Naive B cell (primary cell): ENCODE measurements at regions not wholly inside any gene's neighbourhood (a gene's known extent, or its start where the extent isn't known, plus 50 kb on each side); places are given as distances from the start of the nearest gene placed in this dataset.

Experiments
- ATAC-seq, 2 donors: fragments of 150-1000 bp; cut with Tn5 transposase; 2 replicates each; pipeline ENCODE4 v1.10.0; 2021; ENCODE audit warnings: low read depth in 2 of 2, mild to moderate bottlenecking in 2 of 2, moderate library complexity in 2 of 2
- DNase-seq: peaks from one replicate; pipeline ENCODE4 v3.0.0; 2022
- H3K27ac Mint-ChIP-seq, 6 donors: one replicate each; pipeline ENCODE4 v1.8.0; 2020 to 2022; ENCODE audit warnings: mild to moderate bottlenecking in 6 of 6, mixed read lengths in 6 of 6, moderate library complexity in 5 of 6, inconsistent platforms in 2 of 6
- H3K27me3 Mint-ChIP-seq, 3 donors: one replicate each; pipeline ENCODE4 v1.8.0; 2021 to 2022; ENCODE audit warnings: mixed read lengths in 3 of 3, mild to moderate bottlenecking in 1 of 3
- H3K36me3 Mint-ChIP-seq, 2 donors: one replicate each; pipeline ENCODE4 v1.8.0; 2020 to 2022; ENCODE audit warnings: mixed read lengths in 2 of 2, inconsistent platforms in 1 of 2, mild to moderate bottlenecking in 1 of 2
- H3K4me1 Mint-ChIP-seq, 3 donors: one replicate each; pipeline ENCODE4 v1.8.0; 2020 to 2022; ENCODE audit warnings: mixed read lengths in 3 of 3, inconsistent platforms in 1 of 3, mild to moderate bottlenecking in 1 of 3, moderate library complexity in 1 of 3
- H3K4me3 Mint-ChIP-seq, 8 donors: one replicate each; pipeline ENCODE4 v1.8.0; 2020 to 2022; ENCODE audit warnings: mild to moderate bottlenecking in 8 of 8, mixed read lengths in 8 of 8, moderate library complexity in 8 of 8, inconsistent platforms in 2 of 8
- H3K9me3 Mint-ChIP-seq, 7 donors: one replicate each; pipeline ENCODE4 v1.8.0; 2020 to 2022; ENCODE audit warnings: mixed read lengths in 7 of 7, mild to moderate bottlenecking in 5 of 7, inconsistent platforms in 2 of 7, moderate library complexity in 1 of 7

DNA sequence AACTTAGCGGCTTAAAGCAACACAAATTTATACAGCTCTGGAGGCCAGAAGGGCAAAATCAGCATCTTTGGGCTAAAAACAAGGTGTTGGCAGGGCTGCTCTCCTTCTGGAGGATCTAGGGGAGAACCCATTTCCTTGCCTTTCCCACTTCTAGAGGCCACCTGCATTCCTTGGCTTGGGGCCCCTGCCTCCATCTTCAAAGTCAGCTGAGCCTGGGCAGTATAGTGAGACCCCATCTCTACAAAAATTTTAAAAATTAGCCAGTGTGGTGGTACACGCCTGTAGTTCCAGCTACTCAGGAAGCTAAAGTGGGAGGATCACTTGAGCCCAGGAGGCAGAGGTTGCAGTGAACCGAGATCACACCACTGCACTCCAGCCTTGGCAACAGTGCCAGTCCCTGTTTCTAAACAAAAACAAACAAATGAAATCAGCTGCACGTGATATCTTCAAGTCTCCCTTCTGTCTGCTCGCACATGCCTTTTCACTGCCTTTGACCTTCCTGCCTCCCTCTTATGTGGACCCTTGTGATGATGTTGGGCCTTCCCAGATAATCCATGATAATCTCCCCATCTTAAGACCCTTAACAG, 200.6 kb downstream of the ZFP36L2 start:
- ATAC-seq (no peak), DNase-seq (no peak)
- peaks cover 14 to 21% (median 19%) of the 10 kb centered on the region in 3 donors for H3K4me1 Mint-ChIP-seq
- peak overlapping the region in 3 of 6 donors; percentile 24 to 39 (median 25) for H3K27ac Mint-ChIP-seq
- H3K9me3 Mint-ChIP-seq = peaks cover 6 to 14% (median 7%) of the 10 kb centered on the region in 7 donors
- H3K4me3 Mint-ChIP-seq = no peak overlapping the region
- peaks cover 0 to 17% of the 10 kb centered on the region in 2 donors for H3K36me3 Mint-ChIP-seq
- no peaks in the 10 kb centered on the region for H3K27me3 Mint-ChIP-seq

DNA sequence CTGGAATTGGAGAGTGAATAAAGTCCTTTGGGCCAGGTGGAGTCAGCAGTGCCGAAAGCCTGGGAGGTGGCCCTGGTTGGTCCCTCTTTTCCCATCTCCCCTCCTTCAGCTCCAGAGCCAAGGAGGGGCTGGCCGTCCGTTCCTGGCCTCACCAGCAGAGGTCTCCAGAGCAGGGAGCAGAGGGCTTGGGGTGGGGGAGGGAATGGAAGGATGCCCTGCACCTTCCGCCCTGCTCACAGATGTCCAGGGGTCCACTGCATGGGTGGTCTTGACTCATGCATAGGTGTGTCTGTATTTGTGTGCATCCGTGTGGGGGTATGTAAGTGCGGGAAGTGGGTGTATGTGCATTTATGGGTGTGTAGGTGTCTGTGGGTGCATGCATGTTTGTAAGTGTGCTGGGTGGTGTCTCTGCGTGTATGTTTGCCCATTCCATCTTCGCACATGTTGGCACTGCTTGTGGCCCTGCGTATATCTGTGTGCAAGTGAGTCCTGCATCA, 201.8 kb downstream of the ZFP36L2 start:
- H3K36me3 Mint-ChIP-seq = peaks cover 0 to 17% of the 10 kb centered on the region in 2 donors
- peak in 1 of 2 donors; percentile 48 for ATAC-seq

DNA sequence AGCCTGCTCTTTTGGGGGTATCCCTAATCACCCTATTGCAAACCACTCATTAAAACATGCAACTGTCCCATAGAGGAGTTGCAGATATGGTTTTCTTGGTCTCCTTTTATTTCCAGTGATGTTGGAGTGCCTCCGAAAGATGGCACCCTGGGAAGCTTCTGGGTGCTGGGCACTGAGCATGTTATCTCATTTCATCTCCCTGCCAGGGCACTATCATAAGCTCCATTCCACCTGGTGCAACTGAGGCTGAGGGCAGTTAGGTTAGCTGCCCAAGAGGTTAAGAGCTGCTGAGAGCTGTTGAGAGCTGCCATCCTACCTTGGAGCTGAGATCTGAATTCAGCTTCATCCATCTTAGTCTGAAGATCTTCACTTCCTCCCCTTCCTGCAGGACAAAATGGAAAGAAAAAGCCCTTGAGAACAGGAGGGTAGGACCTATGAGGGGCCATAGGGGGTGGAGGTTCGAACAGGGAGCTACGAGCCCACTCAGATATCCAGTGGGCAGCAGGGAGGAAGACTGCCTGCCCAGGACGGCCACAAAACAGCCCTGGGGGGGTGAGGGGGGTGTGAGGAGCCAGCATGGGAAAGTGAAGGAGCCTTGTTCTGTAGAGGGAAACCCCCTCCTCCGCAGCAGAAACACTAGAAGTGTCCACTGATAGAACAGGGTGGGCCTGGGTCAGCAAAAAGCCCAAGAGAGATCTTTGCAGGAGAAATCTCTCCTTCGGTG, 202.5 kb downstream of the ZFP36L2 start:
- Mint-ChIP-seq H3K4me1 (peaks cover 14 to 21% (median 19%) of the 10 kb centered on the region in 3 donors), H3K27me3 (no peaks in the 10 kb centered on the region), H3K4me3 (no peak overlapping the region), H3K36me3 (peaks cover 0 to 17% of the 10 kb centered on the region in 2 donors), H3K9me3 (peaks cover 6 to 22% (median 10%) of the 10 kb centered on the region in 7 donors), H3K27ac (peak overlapping the region in 1 of 6 donors; percentile 27)
- ATAC-seq = no peak
- DNase-seq = no peak

More for the DNA sequence above, 201.8 kb downstream of the ZFP36L2 start:
- H3K27me3 Mint-ChIP-seq = no peaks in the 10 kb centered on the region
- H3K27ac Mint-ChIP-seq = peak overlapping the region in 3 of 6 donors; percentile 51 to 93 (median 80)
- H3K4me1 Mint-ChIP-seq = peaks cover 14 to 21% (median 19%) of the 10 kb centered on the region in 3 donors
- H3K9me3 Mint-ChIP-seq = peaks cover 6 to 22% (median 10%) of the 10 kb centered on the region in 7 donors
- H3K4me3 Mint-ChIP-seq = no peak overlapping the region
- peak; percentile 34 for DNase-seq

DNA sequence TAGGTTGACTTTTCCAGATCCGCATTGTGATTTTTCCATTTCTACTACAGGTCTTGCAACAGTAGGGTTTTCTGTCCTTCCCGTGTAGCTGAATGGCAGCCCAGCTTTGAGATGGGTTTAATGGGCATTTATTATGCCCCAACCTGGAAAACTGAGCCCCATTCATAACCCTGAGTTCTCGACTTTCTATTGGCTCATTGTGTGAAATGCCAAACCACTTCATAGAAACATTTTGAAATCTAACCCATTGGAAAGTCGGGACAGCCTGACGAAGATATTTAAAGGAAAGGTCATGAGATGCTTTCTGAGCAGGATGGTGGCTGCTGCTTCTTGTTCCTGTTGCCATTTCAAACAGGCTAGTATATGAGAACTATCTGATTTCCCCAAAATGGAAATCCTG, 203.5 kb downstream of the ZFP36L2 start:
- peaks cover 14 to 21% (median 19%) of the 10 kb centered on the region in 3 donors for H3K4me1 Mint-ChIP-seq

DNA sequence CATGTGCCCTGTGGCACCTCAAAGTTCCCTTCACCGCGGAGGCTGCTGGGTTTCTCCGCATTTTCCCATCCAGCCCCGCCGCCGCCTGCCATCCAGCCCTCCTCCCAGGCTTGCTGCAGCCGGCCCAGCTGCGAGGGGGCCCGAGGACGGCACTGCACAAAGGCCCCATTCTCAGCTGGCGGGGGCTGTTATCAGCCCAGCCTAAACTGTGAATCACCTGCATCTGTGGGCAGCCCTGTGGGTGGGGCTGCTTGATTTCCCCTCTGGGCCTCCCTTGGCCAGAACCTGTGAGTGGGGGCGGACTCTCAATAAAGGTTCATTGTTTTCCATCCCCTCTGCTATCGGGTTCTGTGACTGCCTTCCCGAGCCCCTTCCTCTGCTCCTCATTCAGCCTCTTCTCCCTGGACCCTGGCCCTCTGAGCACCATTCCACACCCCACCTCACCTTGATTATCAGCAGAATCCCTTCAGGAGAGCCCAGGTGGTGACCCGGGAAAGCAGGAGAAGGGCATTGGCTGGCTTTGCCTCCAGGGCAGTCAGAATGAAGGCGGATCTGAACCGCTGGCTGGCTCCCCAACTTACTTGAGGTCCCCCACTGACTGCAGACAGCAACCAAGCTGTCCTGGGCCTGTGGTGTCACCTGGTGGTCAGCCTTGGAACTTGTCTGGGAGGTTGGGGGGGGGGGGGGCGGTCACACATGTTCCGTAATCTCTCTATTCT, 204.5 kb downstream of the ZFP36L2 start:
- Mint-ChIP-seq H3K36me3 (peaks cover 0 to 17% of the 10 kb centered on the region in 2 donors), H3K27me3 (peaks cover 0 to 11% (median 9%) of the 10 kb centered on the region in 3 donors), H3K27ac (no peak overlapping the region), H3K4me3 (no peak overlapping the region), H3K9me3 (peaks cover 6 to 22% (median 10%) of the 10 kb centered on the region in 7 donors), H3K4me1 (peaks cover 14 to 20% (median 19%) of the 10 kb centered on the region in 3 donors)
- no peak for DNase-seq
- ATAC-seq = no peak

More for the DNA sequence above, 203.5 kb downstream of the ZFP36L2 start:
- H3K9me3 Mint-ChIP-seq = peaks cover 6 to 22% (median 10%) of the 10 kb centered on the region in 7 donors
- ATAC-seq (no peak), DNase-seq (no peak)
- H3K27me3 Mint-ChIP-seq = peaks cover 0 to 4% (median 3%) of the 10 kb centered on the region in 3 donors
- H3K36me3 Mint-ChIP-seq = peaks cover 0 to 17% of the 10 kb centered on the region in 2 donors
- H3K4me3 Mint-ChIP-seq = no peak overlapping the region
- no peak overlapping the region for H3K27ac Mint-ChIP-seq

DNA sequence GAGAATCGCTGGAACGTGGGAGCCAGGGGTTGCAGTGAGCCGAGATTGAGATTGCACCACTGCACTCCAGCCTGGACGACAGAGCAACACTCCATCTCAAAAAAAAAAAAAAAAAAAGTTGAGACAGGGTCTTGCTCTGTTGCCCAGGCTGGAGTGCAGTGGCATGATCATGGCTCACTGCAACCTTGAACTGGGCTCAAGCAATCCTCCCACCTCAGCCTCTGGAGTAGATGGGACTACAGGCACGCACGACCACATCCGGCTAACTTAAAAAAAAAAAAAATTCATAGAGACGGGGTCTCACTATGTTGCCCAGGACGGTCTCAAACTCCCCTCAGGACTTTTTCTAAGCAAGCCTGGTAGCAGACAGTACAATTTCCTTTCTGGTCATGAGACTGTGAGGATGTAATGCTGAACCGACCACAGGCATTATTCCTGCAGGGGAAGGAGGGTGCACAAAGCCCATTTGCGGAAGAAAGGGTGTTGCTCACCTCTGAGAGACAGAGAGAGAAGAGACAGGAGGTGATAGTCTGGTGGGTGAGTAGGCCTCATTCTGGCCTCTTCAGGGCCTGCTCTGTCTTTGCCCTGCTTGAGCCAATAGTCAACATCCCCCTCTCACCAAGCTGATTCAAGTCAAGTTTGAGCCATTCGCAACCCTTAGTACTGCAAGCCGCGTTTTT, 205.3 kb downstream of the ZFP36L2 start:
- no peak for ATAC-seq
- Mint-ChIP-seq H3K4me3 (no peak overlapping the region), H3K9me3 (peaks cover 6 to 22% (median 10%) of the 10 kb centered on the region in 7 donors), H3K4me1 (peaks cover 13 to 19% (median 15%) of the 10 kb centered on the region in 3 donors), H3K27ac (peak overlapping the region in 1 of 6 donors; percentile 37), H3K27me3 (peaks cover 0 to 11% (median 9%) of the 10 kb centered on the region in 3 donors), H3K36me3 (peaks cover 0 to 17% of the 10 kb centered on the region in 2 donors)
- no peak for DNase-seq

DNA sequence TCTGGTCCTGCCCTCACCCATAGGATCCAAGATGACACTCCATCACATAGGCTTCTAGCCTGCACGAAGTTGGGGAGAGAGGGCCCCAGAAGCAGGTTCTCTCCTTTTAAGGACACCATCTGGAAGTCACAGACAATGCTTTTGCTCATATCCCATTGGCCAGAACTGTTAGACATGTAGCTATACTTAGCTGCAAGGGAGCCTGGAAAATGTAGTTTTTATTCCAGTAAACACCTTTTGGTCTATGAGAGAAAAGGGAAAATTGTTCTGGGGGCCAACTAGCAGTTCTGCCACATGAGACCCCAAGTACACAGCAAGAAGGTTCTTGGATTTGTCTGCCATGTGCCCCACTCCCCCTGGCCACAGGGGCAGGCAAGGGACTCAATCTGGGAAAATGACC, 206.1 kb downstream of the ZFP36L2 start:
- peaks cover 0 to 11% (median 9%) of the 10 kb centered on the region in 3 donors for H3K27me3 Mint-ChIP-seq
- H3K36me3 Mint-ChIP-seq = peaks cover 0 to 17% of the 10 kb centered on the region in 2 donors
- ATAC-seq (no peak), DNase-seq (no peak)
- H3K9me3 Mint-ChIP-seq = peaks cover 5 to 22% (median 10%) of the 10 kb centered on the region in 7 donors
- peaks cover 9 to 16% (median 13%) of the 10 kb centered on the region in 3 donors for H3K4me1 Mint-ChIP-seq
- no peak overlapping the region for H3K27ac Mint-ChIP-seq
- no peak overlapping the region for H3K4me3 Mint-ChIP-seq

DNA sequence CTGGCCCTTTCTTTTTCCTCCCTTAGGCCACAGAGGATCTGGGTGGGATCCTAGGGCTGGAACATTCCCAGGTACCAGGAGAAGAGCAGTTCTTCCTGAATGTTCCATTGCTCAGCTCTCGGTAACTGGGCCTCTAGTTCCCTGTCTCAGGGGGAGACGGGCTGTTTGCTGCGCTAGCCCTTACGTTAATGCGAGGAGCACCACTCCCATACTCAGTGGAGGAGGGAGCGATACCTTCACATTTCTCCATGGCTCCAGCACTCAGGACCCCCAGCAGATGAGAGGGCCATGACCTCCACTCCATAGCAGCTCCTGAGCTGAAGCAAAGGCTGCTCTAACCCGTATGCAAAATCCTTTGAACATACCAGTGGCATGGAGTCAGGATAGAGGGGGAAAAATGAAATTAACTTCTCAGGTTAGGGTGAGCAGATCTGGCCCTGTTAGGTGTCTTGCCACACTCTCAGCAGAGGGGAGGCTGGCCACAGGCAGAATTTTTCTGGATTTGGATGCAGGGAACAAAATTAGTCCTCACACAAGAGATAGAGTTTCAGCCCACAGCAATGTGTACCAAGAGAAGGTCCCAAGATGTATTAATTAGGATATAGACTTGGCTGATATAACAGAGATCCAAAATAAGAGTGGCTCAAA, 206.7 kb downstream of the ZFP36L2 start:
- Mint-ChIP-seq H3K36me3 (peaks cover 0 to 17% of the 10 kb centered on the region in 2 donors), H3K4me1 (peaks cover 3 to 9% (median 7%) of the 10 kb centered on the region in 3 donors), H3K27ac (peak overlapping the region in 1 of 6 donors; percentile 84), H3K9me3 (peaks cover 5 to 22% (median 10%) of the 10 kb centered on the region in 7 donors), H3K27me3 (peaks cover 0 to 11% (median 9%) of the 10 kb centered on the region in 3 donors), H3K4me3 (no peak overlapping the region)
- ATAC-seq (no peak), DNase-seq (no peak)

DNA sequence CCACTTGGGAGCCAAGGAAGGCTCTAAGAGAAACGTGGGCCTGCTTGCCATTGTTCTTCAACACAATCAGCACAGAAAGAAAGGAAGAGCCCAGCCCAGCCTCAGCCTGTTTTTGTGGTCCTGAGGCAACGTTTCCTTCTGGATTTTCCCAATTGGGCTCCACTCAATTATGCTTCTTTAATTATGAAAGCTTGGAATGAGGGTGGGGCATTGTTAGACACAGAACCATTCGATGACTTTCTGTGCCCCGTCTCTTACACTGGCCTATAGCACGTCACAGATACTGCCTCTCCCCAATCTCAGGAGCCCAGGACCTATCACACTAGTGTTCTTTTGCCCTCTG, 207.4 kb downstream of the ZFP36L2 start:
- Mint-ChIP-seq H3K4me3 (no peak overlapping the region), H3K9me3 (peaks cover 5 to 22% (median 10%) of the 10 kb centered on the region in 7 donors), H3K27ac (peak overlapping the region in 1 of 6 donors; percentile 59), H3K4me1 (peaks cover 0 to 3% (median under 1%) of the 10 kb centered on the region in 3 donors), H3K36me3 (peaks cover 0 to 17% of the 10 kb centered on the region in 2 donors), H3K27me3 (peaks cover 0 to 11% (median 9%) of the 10 kb centered on the region in 3 donors)
- DNase-seq (no peak), ATAC-seq (no peak)

DNA sequence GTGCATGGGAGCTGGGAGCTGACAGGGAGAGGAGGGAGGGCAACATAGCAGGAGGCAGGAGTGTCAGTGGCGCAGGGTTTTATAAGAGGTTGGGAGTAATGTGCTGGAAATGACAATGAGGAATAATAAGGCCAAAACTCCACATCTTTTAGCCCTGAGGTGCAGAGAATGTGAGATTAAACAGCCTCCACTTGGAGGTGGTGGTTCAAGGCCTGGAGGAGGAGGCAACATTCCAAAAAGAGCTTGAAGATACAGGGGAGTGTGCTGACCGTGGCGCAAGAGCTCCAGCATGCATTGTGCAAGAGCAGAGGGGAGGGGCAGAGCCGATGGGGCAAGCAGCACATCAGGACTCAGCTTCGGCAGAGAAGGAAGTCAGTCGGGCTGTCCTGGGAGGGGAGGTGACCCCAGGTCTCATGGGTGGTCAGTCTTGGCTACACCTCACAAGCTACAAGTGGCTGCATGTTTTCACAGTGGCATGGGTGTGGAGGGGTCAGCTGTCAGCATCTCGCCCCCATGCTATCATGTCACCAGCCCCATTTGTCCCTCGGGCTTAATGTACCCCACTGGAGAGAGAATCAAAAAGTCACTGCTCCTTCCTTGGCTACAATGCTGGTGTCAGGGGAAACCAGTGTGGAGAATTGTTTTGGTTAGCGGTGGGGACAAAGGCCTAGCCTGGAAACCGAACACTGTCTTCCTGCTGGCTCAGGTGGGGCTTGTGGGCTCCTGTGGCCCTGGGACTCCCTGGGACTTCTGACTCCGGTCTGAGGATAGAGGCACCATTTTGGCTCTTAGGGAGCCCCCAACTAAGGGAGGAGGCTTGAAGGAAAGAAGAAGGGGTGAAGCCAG, 208.0 kb downstream of the ZFP36L2 start:
- H3K27ac Mint-ChIP-seq = peak overlapping the region in 1 of 6 donors; percentile 80
- H3K27me3 Mint-ChIP-seq = peaks cover 0 to 11% (median 9%) of the 10 kb centered on the region in 3 donors
- ATAC-seq = no peak
- peaks cover 0 to 17% of the 10 kb centered on the region in 2 donors for H3K36me3 Mint-ChIP-seq
- H3K4me1 Mint-ChIP-seq = no peaks in the 10 kb centered on the region
- peaks cover 5 to 22% (median 10%) of the 10 kb centered on the region in 7 donors for H3K9me3 Mint-ChIP-seq
- H3K4me3 Mint-ChIP-seq = no peak overlapping the region
- DNase-seq = no peak

DNA sequence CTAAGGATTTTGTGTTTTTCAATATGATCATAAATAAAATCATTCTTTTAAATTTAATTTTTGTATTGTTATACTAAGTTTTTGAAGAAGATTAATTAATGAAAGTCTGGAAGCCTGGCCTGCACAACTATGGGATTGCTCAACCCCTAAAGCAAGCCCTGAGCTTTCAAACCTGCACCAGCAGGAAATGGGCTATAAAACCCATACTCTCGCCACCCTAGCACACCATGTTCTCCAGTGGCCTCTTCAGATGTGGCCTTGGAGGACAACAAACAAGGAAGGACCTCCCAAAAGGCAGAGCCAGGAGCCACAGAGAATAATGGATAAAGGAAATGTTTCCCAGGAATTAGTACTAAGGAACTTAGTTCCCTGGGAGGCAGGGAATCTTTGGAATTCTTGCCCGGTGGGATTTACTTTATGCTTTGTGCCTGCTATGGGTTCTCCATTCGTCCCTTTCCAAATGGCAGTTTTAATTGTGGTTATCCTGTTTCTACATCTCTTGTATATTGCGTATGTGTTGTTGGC, 212.5 kb downstream of the ZFP36L2 start:
- no peak overlapping the region for H3K27ac Mint-ChIP-seq
- H3K36me3 Mint-ChIP-seq = peaks cover 0 to 3% of the 10 kb centered on the region in 2 donors
- DNase-seq (no peak), ATAC-seq (no peak)
- peaks cover 11 to 14% (median 12%) of the 10 kb centered on the region in 3 donors for H3K27me3 Mint-ChIP-seq
- H3K9me3 Mint-ChIP-seq = no peaks in the 10 kb centered on the region
- no peaks in the 10 kb centered on the region for H3K4me1 Mint-ChIP-seq
- H3K4me3 Mint-ChIP-seq = no peak overlapping the region
